Fibroblast of lung (primary cell): ENCODE measurements at regions not wholly inside any gene's neighbourhood (a gene's known extent, or its start where the extent isn't known, plus 50 kb on each side); places are given as distances from the start of the nearest gene placed in this dataset.

Experiments
- EZH2 ChIP-seq: IDR thresholded peaks from 2 replicates; pipeline ENCODE4 v1.5.1; 2012; ENCODE audit warnings: low read length, control low read depth, mild to moderate bottlenecking; ENCODE audit errors: missing control alignments
- TF ChIP-seq, protein P1 (sequence below), 2 donors: IDR thresholded peaks in 1 of 2; conservative IDR thresholded peaks in 1 of 2; 1 replicate in 1 of 2; 2 replicates in 1 of 2; pipeline ENCODE4 v1.5.1; 2011 to 2012; ENCODE audit warnings: low read length in 2 of 2, control low read depth in 1 of 2, inconsistent platforms in 1 of 2, low read depth in 1 of 2, mild to moderate bottlenecking in 1 of 2

GRCh38 chr1:81254560-81254959 lies 546.2 kb upstream of the ADGRL2 start:
- TF ChIP-seq, protein P1, sequence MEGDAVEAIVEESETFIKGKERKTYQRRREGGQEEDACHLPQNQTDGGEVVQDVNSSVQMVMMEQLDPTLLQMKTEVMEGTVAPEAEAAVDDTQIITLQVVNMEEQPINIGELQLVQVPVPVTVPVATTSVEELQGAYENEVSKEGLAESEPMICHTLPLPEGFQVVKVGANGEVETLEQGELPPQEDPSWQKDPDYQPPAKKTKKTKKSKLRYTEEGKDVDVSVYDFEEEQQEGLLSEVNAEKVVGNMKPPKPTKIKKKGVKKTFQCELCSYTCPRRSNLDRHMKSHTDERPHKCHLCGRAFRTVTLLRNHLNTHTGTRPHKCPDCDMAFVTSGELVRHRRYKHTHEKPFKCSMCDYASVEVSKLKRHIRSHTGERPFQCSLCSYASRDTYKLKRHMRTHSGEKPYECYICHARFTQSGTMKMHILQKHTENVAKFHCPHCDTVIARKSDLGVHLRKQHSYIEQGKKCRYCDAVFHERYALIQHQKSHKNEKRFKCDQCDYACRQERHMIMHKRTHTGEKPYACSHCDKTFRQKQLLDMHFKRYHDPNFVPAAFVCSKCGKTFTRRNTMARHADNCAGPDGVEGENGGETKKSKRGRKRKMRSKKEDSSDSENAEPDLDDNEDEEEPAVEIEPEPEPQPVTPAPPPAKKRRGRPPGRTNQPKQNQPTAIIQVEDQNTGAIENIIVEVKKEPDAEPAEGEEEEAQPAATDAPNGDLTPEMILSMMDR (conservative IDR thresholded peaks at IDR 0.05 in 1 of 2, IDR thresholded peaks at IDR 0.05 in 1 of 2; ENCODE audit: low read depth in 1 of 2, low read length in 2 of 2): peak in 1 of 2 donors; percentile 31
- no peak for TF ChIP-seq EZH2
